GM18951 (cell line): ENCODE measurements at regions not wholly inside any gene's neighbourhood (a gene's known extent, or its start where the extent isn't known, plus 50 kb on each side); places are given as distances from the start of the nearest gene placed in this dataset.

Experiments
- POLR2A ChIP-seq: IDR thresholded peaks from 4 replicates; pipeline ENCODE4 v1.6.1; 2011; ENCODE audit warnings: mild to moderate bottlenecking; ENCODE audit not compliant: insufficient read length, insufficient read depth; ENCODE audit errors: extremely low read depth
- in situ Hi-C: fragments of 300-500 bp; cut with MboI; formaldehyde crosslinking; loops from one replicate; pipeline ENCODE4 v1.12.0; 2022; ENCODE audit warnings: low sequenced_read_pairs, mixed read lengths, inconsistent platforms; ENCODE audit not compliant: unreplicated experiment

- in situ Hi-C loops, result no loop called here
- no peak for TF ChIP-seq POLR2A
Observed at GRCh38 chr18:52045946-52046675, 293.9 kb upstream of the DCC start.

- in situ Hi-C loops, result no loop called here
- TF ChIP-seq POLR2A, result no peak
Observed at GRCh38 chr18:52046842-52047241, 293.2 kb upstream of the DCC start.

DNA sequence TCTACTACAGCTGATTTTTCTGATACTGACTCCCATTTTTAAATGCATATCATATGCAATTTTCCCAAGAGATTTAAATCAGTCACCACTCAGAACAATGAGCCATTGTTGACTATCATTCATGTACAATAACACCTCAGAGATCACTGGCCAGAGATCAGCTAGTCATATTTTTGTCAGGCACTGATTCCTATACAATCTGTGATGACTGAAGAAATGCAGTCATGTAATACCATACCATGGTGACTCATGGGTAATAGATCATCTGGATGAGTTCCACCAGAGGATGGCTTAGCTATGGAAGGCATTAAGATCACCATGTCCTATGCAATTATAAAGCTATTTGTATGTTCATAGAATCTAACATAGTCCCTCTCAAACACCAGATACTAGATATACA lies 285.7 kb upstream of the DCC start:
- in situ Hi-C loops, result no loop called here
- TF ChIP-seq POLR2A, result no peak

- no peak for TF ChIP-seq POLR2A
- in situ Hi-C loops, result no loop called here
Observed at GRCh38 chr18:52060607-52061304, 279.2 kb upstream of the DCC start.

GRCh38 chr18:52063923-52064322 lies 276.1 kb upstream of the DCC start:
- in situ Hi-C loops, result no loop called here

GRCh38 chr18:52069201-52069600 lies 270.8 kb upstream of the DCC start:
- in situ Hi-C loops, result no loop called here
- TF ChIP-seq POLR2A, result no peak

More at GRCh38 chr18:52063923-52064322, 276.1 kb upstream of the DCC start:
- no peak for TF ChIP-seq POLR2A

DNA sequence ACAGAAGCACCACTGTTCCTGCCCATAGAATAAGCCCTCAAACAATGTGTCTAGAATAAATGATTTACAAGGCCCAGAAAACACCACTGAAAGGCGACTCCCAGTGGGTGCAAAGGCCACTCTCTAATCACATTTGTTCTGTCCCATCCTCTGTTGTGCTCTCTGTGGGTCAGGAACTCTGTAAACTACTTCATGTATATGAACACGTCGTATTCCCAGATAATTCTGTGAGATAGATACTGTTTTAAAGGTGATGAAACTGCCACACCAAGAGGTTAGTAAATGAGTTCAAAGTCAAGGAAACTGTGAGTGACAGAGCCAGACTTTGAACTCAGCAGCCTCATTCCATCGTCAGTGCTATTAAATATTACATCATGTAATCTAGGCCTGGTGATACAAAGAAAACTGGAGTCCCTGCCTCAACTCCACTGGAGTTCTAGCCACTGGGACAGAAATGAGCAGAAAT lies 269.7 kb upstream of the DCC start:
- in situ Hi-C loops, result no loop called here

GRCh38 chr18:52077251-52077983 lies 262.6 kb upstream of the DCC start:
- in situ Hi-C loops, result no loop called here
- TF ChIP-seq POLR2A, result no peak

More for the DNA sequence above, 269.7 kb upstream of the DCC start:
- TF ChIP-seq POLR2A, result no peak

GRCh38 chr18:52082246-52082645 lies 257.8 kb upstream of the DCC start:
- in situ Hi-C loops, result no loop called here
- no peak for TF ChIP-seq POLR2A

- in situ Hi-C loops, result no loop called here
- no peak for TF ChIP-seq POLR2A
Observed at GRCh38 chr18:52087140-52087539, 252.9 kb upstream of the DCC start.

- in situ Hi-C loops, result no loop called here
- TF ChIP-seq POLR2A, result no peak
Observed at GRCh38 chr18:52090005-52090404, 250.0 kb upstream of the DCC start.

GRCh38 chr18:52093171-52093570 lies 246.8 kb upstream of the DCC start:
- TF ChIP-seq POLR2A, result no peak
- in situ Hi-C loops, result no loop called here

DNA sequence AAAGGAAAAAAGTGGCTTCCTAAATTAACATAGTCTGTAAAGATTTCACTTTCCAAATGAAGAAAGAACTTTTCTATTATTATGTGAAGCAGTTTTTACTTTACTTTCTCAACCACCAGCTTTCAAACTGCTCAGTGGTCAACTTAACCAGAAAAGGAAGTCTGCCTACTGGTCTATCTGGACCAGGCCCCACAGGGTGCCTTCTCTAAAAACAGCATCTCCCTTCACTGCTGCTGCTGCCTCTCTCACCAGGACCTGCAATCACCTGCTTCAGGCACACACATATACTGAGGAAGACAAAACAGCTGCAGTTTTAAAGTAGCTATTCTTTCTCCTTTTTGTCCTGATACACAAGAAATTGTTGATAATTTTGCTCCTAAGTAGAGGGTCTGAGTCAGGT lies 221.3 kb upstream of the DCC start:
- no peak for TF ChIP-seq POLR2A
- in situ Hi-C loops, result no loop called here
